Mucosa of gallbladder (tissue), 1 donor: ENCODE measurements at regions not wholly inside any gene's neighbourhood (a gene's known extent, or its start where the extent isn't known, plus 50 kb on each side); places are given as distances from the start of the nearest gene placed in this dataset.

Experiments used
- DNase-seq: peaks from one replicate; pipeline ENCODE4 v3.0.0-alpha.2; 2020; ENCODE audit warnings: low spot score
- donor health status: DM: no; HTN: no; CAD: no.

DNA sequence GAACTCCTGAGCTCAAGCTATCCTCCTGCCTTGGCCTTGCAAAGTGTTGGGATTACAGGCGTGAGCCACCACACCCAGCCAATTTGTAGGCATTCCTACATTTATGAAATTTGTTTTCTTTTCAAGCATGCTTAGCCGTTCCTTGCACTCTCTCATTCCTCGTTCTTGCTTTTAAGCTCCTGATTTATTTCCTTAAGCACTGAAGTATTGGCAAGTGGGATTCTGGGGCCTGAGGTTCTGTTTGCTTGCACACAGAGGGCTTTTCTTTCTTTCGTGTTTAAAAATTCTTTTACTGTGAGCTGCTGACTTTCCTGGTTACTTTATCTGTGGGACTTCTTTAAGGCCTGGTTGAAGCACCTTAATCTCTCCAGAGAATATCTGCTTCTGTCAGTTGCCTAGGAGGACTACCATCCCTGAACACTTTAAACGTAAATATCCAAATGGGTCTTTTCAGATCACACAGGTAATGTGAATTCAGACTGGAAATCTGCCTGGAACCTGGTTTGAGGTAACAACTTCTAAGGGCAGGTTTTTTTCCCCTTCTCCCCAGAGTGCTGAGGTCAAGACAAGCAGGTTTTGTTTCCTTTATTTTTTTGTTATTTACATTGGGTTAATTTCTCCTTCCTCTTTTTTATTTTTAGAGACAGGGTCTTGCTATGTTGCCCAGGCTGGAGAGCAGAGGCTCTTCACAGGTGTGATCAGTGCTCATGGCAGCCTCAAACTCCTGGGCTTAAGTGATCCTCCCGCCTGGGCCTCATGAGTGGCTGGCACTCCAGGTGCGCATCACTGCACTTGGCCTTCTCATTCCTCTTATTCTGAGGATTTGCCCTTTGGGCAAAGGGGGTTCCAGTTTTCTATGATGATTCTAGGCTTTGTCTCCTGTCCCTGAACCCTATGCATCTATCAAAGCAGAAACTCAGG, 102.9 kb downstream of the PFKFB3 start:
- DNase-seq: no peak

DNA sequence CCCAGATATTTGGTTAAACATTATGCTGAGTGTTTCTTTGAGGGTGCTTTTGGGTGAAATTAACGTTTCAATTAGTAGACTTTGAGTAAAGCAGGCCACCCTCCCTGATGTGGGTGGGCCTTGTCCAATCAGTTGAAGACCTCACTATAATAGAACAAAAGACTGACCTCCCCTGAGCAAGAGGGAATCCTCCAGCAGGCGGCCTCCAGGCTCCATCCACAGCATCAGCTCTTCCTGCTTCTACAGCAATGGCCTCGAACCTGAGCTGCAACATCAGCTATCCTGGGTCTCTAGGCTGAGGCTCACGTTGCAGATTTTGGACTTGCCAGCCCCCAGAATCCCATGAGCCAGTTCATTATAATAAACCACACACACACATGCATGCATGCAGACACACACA, 104.2 kb downstream of the PFKFB3 start:
- DNase-seq: no peak

DNA sequence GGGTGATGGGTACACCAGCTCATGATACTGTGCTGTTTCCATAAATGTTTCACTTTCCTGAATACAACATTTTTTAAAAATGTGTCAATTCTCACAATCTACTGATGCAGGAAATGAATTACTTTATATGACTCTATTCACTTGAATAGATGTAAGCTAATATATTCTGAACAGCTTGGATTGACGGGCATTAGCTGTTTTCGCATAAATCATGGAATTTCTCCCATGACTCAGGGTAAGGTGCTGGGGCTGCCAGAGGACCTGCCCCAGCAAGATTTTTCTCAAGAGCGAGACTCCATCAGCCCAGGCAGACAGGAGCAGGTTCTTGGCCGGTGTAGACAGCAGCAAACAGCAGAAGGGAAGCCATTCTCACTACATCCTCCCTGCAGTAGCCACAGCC, 107.1 kb downstream of the PFKFB3 start:
- DNase-seq: no peak

DNA sequence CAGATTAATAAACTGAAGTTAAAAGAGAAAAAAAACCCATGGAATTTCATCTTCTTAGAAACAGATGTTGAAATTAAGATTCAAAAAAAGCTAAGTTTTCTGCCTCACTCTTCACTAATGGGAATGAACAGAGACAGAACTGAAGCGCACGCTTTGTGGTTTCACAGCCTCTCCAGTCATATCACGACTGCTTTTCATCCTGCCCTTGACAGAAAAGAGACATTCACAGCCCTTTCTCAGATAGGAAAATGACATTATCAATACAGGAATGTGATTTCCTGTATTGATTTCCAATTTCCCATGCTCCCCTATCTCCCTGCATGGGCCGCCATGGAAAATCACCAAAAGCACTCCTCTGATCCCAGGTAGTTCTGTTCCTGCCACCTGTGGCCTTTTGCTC, 108.2 kb downstream of the PFKFB3 start:
- DNase-seq: no peak

DNA sequence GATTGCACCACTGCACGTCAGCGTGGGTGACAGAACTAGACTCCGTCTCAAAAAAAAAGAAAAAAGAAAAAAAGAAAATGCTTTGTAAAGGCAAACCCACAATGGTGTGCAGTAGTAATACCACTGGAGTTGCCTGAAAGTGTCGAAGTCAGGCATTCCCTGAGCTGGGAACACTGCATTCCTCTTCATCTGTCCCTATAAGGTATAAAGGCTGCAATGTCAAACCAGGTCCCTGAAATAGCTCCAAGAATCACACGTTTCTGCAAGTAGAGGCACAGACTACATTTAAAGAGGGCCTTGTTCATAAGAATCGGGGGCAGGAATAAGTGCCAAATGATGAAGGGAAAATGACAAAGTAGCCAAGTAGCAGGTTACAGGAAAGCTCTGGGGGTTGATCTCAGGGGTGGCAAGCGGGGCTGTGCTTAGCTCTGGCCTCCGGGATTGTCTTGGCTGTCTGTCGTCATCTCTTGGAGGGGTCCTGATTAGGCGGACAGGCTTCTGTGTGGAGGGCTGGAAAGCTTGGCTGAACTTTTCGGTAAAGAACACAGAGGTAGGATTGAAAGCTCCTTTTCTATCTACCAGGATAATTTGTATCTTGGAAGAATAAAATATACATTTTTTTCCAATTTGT, 109.1 kb downstream of the PFKFB3 start:
- DNase-seq: no peak

DNA sequence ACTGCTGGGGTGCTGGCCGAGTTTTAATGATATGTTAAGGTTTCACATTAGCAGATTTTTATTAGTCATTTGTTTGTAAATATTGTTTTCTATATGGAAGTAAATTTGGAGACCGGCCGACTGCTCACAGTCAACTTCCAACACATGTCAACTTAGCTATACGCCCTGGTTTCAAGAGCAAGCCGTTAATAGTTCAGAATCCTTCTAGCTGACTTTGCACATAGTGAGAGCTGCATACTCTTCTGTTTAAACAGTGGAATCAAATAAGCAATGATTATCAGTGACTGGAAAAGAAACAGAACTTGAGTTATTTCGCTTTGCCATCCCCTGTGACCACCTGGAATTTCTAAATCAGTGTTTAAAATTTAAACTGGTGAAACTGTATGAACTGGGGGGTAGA, 109.9 kb downstream of the PFKFB3 start:
- DNase-seq: no peak

DNA sequence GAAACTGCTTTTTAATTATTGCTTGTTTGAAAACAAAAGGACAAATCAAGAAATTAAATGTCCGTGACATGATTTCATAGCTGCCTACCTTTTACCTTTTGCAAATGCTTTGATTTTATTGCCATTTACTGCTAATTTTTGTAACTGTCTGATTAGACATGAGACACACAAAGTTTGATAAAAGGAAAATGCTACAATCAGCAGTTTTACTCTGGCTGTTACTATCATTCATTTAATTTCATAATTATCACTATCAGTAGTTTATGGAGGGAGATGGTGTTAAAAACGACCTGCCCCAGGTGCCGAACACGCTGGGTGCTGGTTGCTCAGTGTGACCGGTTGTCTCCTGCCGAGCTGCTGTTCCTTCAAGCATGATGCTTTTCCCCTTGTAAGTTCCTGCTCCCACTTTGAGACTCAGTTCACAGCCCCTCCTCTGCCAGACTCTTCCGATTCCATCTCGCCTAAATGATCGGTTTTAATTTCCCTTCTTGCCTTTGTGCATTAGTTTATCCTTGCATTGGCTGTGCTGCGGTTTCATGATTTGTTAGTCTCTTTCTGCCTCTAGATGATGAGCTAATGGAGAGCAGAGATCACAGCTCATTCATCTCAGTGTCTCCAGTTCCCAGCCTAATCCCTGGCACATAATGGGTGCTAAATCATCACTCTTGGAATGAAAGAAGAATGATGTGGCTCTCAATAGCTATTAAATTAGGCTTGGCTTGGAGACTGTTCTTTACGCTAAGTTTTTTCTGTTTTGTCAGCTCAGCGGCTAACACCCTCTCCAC, 110.6 kb downstream of the PFKFB3 start:
- DNase-seq: no peak

DNA sequence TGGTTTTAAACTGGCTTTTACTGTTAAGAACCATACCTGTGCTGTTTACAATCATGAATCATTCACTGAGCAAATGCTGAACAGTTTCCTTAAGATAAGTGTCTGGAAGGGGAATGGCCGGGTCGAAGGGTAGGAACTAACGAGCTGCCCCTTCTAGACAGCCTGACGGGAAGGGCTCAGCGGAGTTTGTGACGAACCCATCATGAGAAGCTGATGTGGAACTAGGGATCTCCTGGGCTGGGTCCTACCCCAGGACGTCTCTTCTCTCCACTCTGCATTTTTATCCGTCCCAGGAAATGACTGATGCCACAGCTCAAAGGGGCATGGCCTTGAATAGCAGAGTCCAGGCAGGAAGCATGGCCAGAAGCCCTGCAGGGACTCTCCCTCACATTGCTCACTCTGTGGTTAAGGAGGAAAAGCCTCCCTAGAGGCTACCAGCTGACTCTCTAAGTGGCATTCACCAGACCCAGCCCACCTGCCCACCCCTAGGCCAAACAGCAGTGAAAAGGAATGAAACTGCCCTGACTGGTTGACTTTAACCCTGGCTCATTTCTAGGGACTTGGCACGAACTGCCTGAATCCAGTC, 112.0 kb downstream of the PFKFB3 start:
- DNase-seq: no peak

DNA sequence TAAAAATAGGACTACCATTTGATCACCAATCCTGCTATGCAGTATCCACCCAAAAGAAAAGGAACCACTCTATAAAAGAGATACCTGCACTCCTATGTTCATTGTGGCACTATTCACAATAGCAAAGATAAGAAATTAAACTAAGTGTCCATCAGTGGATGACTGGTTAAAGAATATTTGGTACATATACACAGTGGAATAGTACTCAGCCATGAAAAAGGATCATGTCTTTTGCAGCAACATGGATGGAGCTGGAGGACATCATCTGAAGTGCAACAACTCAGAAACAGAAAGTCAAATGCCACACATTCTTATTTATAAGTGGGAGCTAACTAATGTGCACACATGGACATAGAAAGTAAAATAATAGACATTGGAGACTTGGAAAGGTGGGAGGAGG, 116.4 kb downstream of the PFKFB3 start:
- DNase-seq: no peak

DNA sequence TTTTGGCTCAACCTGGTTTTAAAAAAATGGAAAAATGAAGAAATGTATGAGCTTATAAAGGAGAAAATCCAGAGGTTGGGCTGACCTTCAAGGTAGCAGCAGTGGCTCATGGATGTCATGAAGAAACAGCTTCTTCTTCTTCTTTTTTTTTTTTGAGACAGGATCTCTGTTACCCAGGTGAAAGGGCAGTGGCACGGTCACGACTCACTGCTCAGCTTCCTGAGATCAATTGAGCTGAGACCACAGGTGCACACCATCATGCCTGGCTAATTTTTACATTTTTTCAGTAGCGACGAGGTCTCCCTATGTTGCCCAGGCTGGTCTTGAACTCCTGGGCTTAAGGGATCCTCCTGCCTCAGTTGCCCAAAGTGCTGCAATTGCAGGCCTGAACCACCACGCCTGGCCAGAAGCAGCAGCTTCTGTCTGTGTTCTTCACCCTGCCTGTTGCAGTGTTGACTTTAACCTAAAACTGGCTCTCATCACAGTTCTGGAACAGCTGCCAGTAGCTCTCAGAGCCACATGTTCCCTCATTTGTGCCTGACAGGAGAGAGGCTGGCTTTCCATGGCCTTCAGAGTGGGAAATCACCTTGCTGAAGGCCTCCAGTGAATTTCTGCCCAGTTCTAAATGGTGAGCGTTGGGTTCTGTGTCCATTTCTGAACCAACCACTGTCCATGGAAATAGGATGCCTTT, 117.7 kb downstream of the PFKFB3 start:
- no peak for DNase-seq

DNA sequence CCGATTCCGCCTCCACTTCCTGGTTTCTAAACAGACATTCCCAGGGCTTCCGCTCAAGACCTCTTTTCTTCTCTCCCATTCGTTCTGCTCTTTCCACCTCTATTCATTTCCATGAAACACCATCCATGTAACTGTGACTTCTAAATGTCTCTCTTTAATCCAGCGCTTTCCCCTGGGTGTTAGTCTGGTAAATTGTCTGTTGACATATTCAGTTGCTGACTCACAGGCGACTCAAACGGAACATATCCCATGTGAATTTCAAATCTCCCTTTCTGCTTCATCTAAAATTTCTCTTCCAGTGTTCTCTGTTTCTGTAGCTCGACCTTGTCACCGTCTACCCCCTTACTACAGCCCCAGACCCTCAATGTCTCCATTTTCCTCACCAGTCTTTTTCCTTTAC, 119.1 kb downstream of the PFKFB3 start:
- no peak for DNase-seq

DNA sequence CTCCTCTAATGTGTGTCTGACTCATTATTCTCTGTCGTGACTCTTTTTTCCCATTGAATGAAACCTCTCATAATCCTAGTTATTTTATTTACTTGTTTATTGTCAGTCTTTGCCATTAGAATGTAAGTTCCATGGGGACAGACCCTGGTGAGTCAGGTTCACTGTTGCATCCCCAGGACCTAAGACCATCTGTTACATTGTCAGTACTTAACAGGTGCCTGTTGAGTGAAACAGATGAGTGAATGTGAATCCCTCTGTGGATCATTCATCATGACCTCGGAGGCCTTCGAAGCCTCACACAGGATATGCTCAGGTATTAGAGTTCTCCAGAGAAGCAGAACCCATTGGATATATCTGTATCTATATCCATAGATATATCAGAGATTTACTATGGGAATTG, 120.1 kb downstream of the PFKFB3 start:
- DNase-seq: no peak

DNA sequence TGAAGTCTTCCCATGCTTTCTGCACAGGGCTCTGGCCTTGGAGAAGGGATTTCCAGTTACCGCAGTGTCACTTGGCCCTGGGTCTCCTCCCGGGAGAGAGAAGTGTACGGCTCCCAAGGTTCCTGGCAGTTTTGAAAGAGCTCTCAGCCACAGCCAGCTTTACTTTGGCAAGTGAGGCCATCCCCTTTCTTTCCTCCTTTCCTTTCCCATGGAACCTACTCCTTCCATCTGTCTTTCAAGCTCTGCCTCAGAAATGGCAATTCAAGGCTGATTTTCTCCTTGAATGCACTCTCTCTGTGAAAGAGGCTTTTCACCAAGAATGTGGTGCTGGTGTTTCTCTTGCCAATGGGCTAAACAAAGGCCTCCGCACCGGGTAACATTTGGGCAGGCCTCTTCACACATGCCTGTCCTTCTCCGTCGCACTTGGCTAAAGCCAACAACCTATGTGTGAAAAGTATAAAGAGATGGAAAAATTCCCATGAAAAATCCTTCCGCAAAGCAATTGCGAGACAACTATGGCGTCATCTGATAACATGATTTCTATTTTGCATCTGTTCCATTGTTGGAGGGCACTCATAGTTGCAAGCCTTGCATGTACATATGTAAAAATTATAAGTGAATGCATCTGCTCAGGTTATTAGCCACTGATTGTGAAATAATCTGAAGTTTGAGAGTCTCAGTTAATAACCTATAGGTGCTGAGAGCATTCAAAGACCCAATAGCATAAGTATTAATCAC, 125.4 kb downstream of the PFKFB3 start:
- DNase-seq: no peak

DNA sequence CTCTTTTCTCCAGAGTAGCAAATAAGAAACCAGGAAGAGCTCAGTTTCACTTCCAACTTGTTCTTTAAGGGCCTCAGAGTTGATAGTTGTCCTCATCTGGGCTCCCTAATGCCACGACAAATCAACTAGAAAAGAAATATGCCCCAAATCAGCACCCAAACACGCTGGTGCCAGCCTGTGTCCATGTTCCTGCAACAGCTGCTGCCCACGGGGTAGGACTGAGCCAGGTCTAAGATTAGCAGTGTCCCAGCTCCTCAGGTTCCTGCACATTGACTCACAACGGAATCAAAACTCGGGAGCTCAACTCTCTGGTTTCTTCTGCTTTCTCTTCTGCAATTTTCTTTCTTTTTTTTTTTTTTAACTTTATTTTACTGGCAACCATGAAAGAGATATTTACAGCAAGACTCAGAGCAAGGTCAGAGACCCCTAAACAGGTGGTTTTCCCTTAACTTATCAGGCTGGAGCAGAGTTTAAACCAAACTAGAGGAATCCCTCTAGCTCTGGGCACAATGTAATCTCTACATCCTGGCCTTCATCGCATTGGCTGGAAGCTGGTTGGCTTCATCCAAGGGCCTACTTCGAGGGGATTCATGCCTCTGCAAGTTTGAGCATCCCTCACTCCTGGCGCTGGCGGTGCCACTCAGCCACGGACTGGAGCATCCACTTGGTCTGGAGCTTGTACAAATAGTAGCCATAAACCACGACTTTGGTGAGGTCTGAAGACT, 126.1 kb downstream of the PFKFB3 start:
- no peak for DNase-seq

DNA sequence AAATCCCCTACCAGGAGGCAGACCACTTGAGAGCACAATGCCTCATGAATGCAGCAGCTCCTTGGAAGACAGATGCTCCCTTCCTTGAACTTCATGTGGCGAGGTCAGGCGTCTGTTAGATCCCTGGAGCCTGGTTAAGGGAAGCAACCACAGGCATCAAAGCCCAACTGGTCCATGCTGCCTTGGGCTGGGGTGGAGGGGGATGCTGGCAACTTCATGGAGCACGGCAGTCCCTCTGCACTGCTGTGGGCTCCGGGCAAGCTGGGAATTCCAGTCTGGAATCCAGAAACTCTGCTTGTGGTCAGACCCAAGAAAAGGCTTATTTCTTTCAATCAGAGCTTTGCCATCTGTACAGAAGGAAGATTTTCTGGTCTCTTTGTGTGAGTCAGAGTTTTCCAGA, 130.4 kb downstream of the PFKFB3 start:
- no peak for DNase-seq

DNA sequence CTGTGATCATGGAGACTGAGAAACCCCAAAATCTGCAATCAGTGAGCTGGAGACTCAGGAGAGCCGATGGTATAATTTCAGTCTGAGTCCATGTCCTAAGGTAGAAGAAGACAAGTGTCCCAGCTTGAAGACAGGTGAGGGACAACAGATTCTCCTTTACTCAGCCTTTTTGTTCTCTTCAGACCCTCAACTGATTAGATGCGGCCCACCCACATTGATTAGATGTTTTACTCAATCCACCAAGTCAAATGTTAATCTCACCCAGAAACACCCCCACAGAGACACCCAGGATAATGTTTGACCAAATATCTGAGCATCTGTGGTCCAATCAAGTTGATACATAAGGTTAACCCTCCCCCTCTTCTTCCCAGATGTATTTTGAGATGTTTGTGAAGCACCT, 131.2 kb downstream of the PFKFB3 start:
- no peak for DNase-seq

DNA sequence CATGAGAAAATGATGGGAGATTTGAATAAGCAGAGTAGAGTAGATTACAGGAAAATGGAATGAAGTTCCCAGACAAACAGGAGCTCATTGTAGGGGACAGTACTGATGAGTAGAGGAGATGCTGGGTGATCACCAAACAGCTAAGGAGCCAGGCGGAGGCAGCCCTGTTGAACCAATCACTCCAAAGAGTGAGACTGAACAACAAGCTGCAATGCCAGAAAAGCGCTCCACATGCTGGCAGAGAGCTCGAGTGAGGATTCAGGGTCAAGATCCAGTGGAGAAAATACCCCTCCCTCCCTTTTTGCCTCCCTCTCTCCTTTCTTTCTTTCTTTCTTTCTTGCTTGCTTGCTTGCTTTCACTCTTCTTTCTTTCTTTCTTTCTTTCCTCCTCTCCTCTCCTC, 133.3 kb downstream of the PFKFB3 start:
- no peak for DNase-seq

DNA sequence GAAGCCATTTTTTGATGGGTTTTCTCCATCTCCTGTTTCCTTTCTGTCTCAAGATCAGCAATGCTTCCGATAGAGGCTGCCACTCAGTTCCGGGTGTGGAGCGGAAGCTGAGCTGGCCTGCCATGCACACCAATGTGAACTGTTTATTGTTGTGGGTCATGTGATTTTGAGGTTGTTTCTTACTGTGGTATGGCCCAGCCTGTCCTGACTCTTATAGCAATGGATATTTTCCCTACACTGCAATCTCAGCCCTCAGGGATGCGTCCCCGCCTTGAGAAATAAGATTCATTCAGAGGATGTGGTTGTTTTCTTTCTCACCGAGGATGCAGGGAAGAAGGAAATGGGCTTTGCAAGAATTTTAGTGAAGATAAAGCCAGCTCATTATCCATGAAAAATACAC, 134.7 kb downstream of the PFKFB3 start:
- no peak for DNase-seq

DNA sequence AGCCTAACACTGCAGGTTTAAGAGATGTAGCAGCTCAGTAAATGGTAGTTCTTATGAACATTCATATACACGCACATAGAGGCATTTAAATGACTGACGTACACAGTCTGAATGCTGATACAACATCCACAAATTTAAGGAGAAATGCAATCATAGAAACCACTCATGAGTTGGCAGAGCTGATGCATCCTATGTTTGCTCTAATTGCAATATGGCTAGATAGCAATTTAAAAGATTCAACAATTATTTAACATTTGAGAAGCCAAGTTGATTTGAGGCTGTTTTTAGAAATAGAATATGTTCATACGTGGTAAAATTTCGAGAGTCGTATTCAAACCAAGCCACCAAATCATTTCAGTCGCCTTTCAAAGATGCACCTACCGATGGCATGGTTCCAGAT, 135.6 kb downstream of the PFKFB3 start:
- DNase-seq: no peak

DNA sequence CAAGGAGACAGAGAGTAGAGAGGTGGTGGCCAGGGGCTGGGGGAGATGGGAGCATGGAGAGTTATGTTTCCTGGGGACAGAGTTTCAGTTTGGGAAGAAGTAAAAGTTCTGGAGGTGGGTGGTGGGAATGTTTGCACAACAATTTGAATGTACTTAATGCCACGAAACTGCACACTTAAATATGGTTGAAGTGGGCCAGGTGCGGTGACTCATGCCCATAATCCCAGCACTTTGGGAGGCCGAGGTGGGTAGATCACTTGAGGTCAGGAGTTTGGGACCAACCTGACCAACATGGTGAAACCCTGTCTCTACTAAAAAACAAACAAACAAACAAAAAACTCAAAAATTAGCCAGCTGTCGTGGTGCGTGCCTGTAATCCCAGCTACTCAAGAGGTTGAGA, 137.2 kb downstream of the PFKFB3 start:
- no peak for DNase-seq
